Chondrocyte (in vitro differentiated cells): ENCODE measurements at regions not wholly inside any gene's neighbourhood (a gene's known extent, or its start where the extent isn't known, plus 50 kb on each side); places are given as distances from the start of the nearest gene placed in this dataset.

Experiments used
- DNase-seq: peaks from one replicate; pipeline ENCODE4 v3.0.0; 2021; ENCODE audit warnings: mixed read lengths, low spot score
- H3K27ac Mint-ChIP-seq: one replicate; pipeline ENCODE4 v1.8.0; 2021; ENCODE audit warnings: mild to moderate bottlenecking, moderate library complexity, mixed read lengths; ENCODE audit not compliant: unreplicated experiment
- H3K27me3 Mint-ChIP-seq: 2 replicates; pipeline ENCODE4 v1.8.0; 2021; ENCODE audit warnings: low read depth, mixed read lengths
- H3K36me3 Mint-ChIP-seq: 2 replicates; pipeline ENCODE4 v1.8.0; 2021; ENCODE audit warnings: low read depth, mixed read lengths
- H3K4me1 Mint-ChIP-seq: 2 replicates; pipeline ENCODE4 v1.8.0; 2021; ENCODE audit warnings: low read depth, mild to moderate bottlenecking, mixed read lengths
- H3K4me3 Mint-ChIP-seq: one replicate; pipeline ENCODE4 v1.8.0; 2021; ENCODE audit warnings: mild to moderate bottlenecking, moderate library complexity, mixed read lengths; ENCODE audit not compliant: unreplicated experiment
- H3K9me3 Mint-ChIP-seq: 2 replicates; pipeline ENCODE4 v1.8.0; 2021; ENCODE audit warnings: low read depth, mixed read lengths
- CTCF ChIP-seq: fragments of 200-600 bp; sonication (generic); IDR thresholded peaks from 2 replicates; pipeline ENCODE4 v1.5.0; 2021; ENCODE audit warnings: antibody characterized with exemption, mild to moderate bottlenecking, moderate library complexity

- H3K4me3 Mint-ChIP-seq: no peak overlapping the region
- no peak for DNase-seq
- H3K27me3 Mint-ChIP-seq: no peaks in the 10 kb centered on the region
- no peak overlapping the region for H3K27ac Mint-ChIP-seq
- TF ChIP-seq CTCF: no peak
- no peaks in the 10 kb centered on the region for H3K36me3 Mint-ChIP-seq
- peaks cover 19% of the 10 kb centered on the region for H3K9me3 Mint-ChIP-seq
- no peaks in the 10 kb centered on the region for H3K4me1 Mint-ChIP-seq
These were observed 861.9 kb downstream of the TFAP2A start for GRCh38 chr6:9553002-9553401.

- Mint-ChIP-seq H3K27me3 (no peaks in the 10 kb centered on the region), H3K27ac (no peak overlapping the region), H3K9me3 (no peaks in the 10 kb centered on the region), H3K4me1 (no peaks in the 10 kb centered on the region), H3K36me3 (no peaks in the 10 kb centered on the region), H3K4me3 (no peak overlapping the region)
- no peak for DNase-seq
- no peak for TF ChIP-seq CTCF
These were observed 871.2 kb downstream of the TFAP2A start for GRCh38 chr6:9543649-9544048.

GRCh38 chr6:9540534-9541126 is 874.2 kb downstream of the TFAP2A start:
- DNase-seq: no peak
- Mint-ChIP-seq H3K27ac (no peak overlapping the region), H3K27me3 (no peaks in the 10 kb centered on the region), H3K36me3 (no peaks in the 10 kb centered on the region), H3K4me1 (no peaks in the 10 kb centered on the region), H3K4me3 (no peak overlapping the region), H3K9me3 (no peaks in the 10 kb centered on the region)
- peak; percentile 93 for TF ChIP-seq CTCF

GRCh38 chr6:9540126-9540525 is 874.7 kb downstream of the TFAP2A start:
- H3K4me1 Mint-ChIP-seq: no peaks in the 10 kb centered on the region
- H3K27me3 Mint-ChIP-seq: no peaks in the 10 kb centered on the region
- no peaks in the 10 kb centered on the region for H3K9me3 Mint-ChIP-seq
- DNase-seq: no peak
- no peaks in the 10 kb centered on the region for H3K36me3 Mint-ChIP-seq
- H3K4me3 Mint-ChIP-seq: no peak overlapping the region
- TF ChIP-seq CTCF: no peak
- no peak overlapping the region for H3K27ac Mint-ChIP-seq

- H3K27ac Mint-ChIP-seq: no peak overlapping the region
- no peaks in the 10 kb centered on the region for H3K36me3 Mint-ChIP-seq
- H3K9me3 Mint-ChIP-seq: no peaks in the 10 kb centered on the region
- no peak for DNase-seq
- no peak overlapping the region for H3K4me3 Mint-ChIP-seq
- H3K27me3 Mint-ChIP-seq: no peaks in the 10 kb centered on the region
- H3K4me1 Mint-ChIP-seq: no peaks in the 10 kb centered on the region
- peak; percentile 11 for TF ChIP-seq CTCF
These were observed 875.6 kb downstream of the TFAP2A start for GRCh38 chr6:9539231-9539755.
